Fibroblast of lung (primary cell): ENCODE measurements at regions not wholly inside any gene's neighbourhood (a gene's known extent, or its start where the extent isn't known, plus 50 kb on each side); places are given as distances from the start of the nearest gene placed in this dataset.

Source experiments
- EZH2 ChIP-seq: IDR thresholded peaks from 2 replicates; pipeline ENCODE4 v1.5.1; 2012; ENCODE audit warnings: low read length, control low read depth, mild to moderate bottlenecking; ENCODE audit errors: missing control alignments
- TF ChIP-seq, protein P1 (sequence below), 2 donors: IDR thresholded peaks in 1 of 2; conservative IDR thresholded peaks in 1 of 2; 1 replicate in 1 of 2; 2 replicates in 1 of 2; pipeline ENCODE4 v1.5.1; 2011 to 2012; ENCODE audit warnings: low read length in 2 of 2, control low read depth in 1 of 2, inconsistent platforms in 1 of 2, low read depth in 1 of 2, mild to moderate bottlenecking in 1 of 2

DNA sequence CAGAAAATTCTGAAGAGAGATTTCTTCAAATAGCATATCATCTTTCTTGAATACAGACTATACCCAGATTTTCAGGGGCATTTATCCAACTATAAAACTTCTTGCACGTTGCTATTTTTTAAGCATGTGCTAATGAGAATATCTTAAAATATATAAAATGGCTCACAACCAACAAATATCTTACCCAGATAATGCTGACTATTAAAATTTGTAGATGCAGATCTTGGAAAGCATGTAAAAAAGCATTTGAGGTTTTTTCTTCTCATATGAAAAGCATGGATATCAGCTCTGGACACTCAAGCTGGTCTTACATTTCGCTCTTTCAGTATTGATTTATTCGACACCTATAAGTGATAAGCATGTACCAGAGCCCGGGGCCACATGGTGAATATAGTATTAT lies 1187.7 kb upstream of the ADGRL4 start:
- TF ChIP-seq, protein P1, sequence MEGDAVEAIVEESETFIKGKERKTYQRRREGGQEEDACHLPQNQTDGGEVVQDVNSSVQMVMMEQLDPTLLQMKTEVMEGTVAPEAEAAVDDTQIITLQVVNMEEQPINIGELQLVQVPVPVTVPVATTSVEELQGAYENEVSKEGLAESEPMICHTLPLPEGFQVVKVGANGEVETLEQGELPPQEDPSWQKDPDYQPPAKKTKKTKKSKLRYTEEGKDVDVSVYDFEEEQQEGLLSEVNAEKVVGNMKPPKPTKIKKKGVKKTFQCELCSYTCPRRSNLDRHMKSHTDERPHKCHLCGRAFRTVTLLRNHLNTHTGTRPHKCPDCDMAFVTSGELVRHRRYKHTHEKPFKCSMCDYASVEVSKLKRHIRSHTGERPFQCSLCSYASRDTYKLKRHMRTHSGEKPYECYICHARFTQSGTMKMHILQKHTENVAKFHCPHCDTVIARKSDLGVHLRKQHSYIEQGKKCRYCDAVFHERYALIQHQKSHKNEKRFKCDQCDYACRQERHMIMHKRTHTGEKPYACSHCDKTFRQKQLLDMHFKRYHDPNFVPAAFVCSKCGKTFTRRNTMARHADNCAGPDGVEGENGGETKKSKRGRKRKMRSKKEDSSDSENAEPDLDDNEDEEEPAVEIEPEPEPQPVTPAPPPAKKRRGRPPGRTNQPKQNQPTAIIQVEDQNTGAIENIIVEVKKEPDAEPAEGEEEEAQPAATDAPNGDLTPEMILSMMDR (conservative IDR thresholded peaks at IDR 0.05 in 1 of 2, IDR thresholded peaks at IDR 0.05 in 1 of 2; ENCODE audit: low read depth in 1 of 2, low read length in 2 of 2), result no peak
- no peak for TF ChIP-seq EZH2
